Prostate gland (tissue), 2 donors: ENCODE measurements at regions not wholly inside any gene's neighbourhood (a gene's known extent, or its start where the extent isn't known, plus 50 kb on each side); places are given as distances from the start of the nearest gene placed in this dataset.

Experiments used
- CTCF ChIP-seq, 4 experiments: fragments of 200-600 bp in 2 of 4; fragments of 450-650 bp in 2 of 4; sonication (generic) in 2 of 4; IDR thresholded peaks; 1 replicate in 3 of 4; 2 replicates in 1 of 4; pipeline ENCODE4 v1.5.1; 2016 to 2019; ENCODE audit warnings: antibody characterized with exemption in 4 of 4, mild to moderate bottlenecking in 2 of 4, moderate library complexity in 2 of 4
- POLR2A ChIP-seq: fragments of 450-650 bp; IDR thresholded peaks from one replicate; pipeline ENCODE4 v1.6.1; 2016; ENCODE audit warnings: antibody characterized with exemption, mild to moderate bottlenecking

- no peak for TF ChIP-seq POLR2A
- TF ChIP-seq CTCF (IDR thresholded peaks at IDR 0.05), result no peak
These were observed 87.3 kb upstream of the FAN1 start for GRCh38 chr15:30816430-30816829.
